IgD-negative memory B cell (primary cell): ENCODE measurements at regions not wholly inside any gene's neighbourhood (a gene's known extent, or its start where the extent isn't known, plus 50 kb on each side); places are given as distances from the start of the nearest gene placed in this dataset.
"Not testable (repeated sequence)": the region's sequence is repeated elsewhere in the genome, so short reads cannot be mapped to it uniquely, and the experiment has no call there.

Experiments used
- H3K27ac Mint-ChIP-seq, 3 donors: one replicate each; pipeline ENCODE4 v1.8.0; 2020 to 2022; ENCODE audit warnings: mild to moderate bottlenecking in 3 of 3, mixed read lengths in 3 of 3, moderate library complexity in 1 of 3
- H3K27me3 Mint-ChIP-seq: one replicate; pipeline ENCODE4 v1.8.0; 2021; ENCODE audit warnings: mixed read lengths
- H3K36me3 Mint-ChIP-seq: one replicate; pipeline ENCODE4 v1.8.0; 2020; ENCODE audit warnings: mild to moderate bottlenecking, mixed read lengths
- H3K4me1 Mint-ChIP-seq, 3 donors: one replicate each; pipeline ENCODE4 v1.8.0; 2020 to 2022; ENCODE audit warnings: mixed read lengths in 3 of 3, mild to moderate bottlenecking in 1 of 3
- H3K4me3 Mint-ChIP-seq, 4 donors: one replicate each; pipeline ENCODE4 v1.8.0; 2020 to 2022; ENCODE audit warnings: mild to moderate bottlenecking in 4 of 4, mixed read lengths in 4 of 4, moderate library complexity in 3 of 4
- H3K9me3 Mint-ChIP-seq, 3 donors: one replicate each; pipeline ENCODE4 v1.8.0; 2020 to 2021; ENCODE audit warnings: mixed read lengths in 3 of 3, mild to moderate bottlenecking in 1 of 3

DNA sequence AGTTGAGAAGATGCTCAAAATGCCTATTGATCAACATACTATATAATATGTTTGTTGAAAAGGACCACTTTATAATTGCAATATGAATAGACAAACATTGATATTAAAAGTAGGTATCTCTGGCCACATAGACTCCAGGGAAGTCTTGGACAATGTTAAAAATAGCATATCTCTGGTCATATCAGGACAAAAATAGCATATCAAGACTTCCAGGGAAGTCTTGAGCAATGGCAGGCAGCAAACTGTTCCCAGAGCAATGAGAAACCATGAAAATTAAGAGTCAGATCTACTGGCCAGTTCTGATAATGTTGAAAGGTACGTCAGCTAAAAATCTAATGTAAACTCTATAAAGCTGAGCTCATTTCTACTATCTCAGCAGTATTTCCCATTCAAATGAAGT lies 1130.3 kb upstream of the CITED2 start:
- H3K9me3 Mint-ChIP-seq = no peaks in the 10 kb centered on the region
- H3K4me3 Mint-ChIP-seq = no peak overlapping the region
- no peaks in the 10 kb centered on the region for H3K36me3 Mint-ChIP-seq
- no peaks in the 10 kb centered on the region for H3K27me3 Mint-ChIP-seq
- H3K27ac Mint-ChIP-seq = no peak overlapping the region
- H3K4me1 Mint-ChIP-seq = no peaks in the 10 kb centered on the region

DNA sequence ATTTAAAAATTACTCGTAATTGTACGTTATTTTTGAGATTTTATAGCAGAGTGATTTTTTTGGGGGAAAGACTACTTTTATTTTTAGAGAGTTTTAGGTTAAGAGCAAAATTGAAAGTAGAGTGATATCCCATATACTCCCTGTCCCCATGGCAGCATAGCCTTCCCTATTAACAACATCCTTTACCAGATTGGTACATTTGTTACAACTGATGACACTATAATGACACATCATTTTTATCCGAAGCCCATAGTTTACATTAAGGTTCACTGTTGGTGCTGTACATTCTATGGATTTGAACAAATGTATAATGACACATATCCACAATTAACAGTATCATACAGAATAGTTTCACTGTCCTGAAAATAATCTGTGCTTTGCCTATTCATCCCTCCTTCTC lies 1126.4 kb upstream of the CITED2 start:
- Mint-ChIP-seq H3K9me3 (no peaks in the 10 kb centered on the region), H3K4me1 (no peaks in the 10 kb centered on the region), H3K4me3 (no peak overlapping the region), H3K27me3 (no peaks in the 10 kb centered on the region), H3K36me3 (no peaks in the 10 kb centered on the region), H3K27ac (no peak overlapping the region)

DNA sequence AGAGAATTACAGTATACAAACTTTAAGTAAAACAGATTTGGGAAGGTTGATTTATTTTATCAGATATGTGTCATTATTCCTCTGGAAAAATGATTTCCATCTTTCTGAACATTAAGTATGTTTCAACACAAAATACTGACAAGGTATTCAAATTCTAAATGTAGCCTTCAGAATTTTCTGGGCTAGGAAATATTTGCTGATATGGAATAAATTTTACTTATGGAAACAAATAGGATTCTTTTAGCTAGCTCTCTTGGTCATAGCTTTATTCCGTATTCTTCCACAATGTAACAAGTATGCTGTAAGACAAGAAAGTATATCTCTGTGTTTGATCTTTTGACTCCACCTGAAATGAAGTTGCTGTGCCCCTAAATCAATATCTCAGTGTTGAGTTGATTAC lies 1125.2 kb upstream of the CITED2 start:
- Mint-ChIP-seq H3K36me3 (no peaks in the 10 kb centered on the region), H3K4me1 (no peaks in the 10 kb centered on the region), H3K27me3 (peaks cover 1% of the 10 kb centered on the region), H3K4me3 (no peak overlapping the region), H3K9me3 (peaks cover 0 to under 1% (median 0%) of the 10 kb centered on the region in 3 donors), H3K27ac (no peak overlapping the region)

DNA sequence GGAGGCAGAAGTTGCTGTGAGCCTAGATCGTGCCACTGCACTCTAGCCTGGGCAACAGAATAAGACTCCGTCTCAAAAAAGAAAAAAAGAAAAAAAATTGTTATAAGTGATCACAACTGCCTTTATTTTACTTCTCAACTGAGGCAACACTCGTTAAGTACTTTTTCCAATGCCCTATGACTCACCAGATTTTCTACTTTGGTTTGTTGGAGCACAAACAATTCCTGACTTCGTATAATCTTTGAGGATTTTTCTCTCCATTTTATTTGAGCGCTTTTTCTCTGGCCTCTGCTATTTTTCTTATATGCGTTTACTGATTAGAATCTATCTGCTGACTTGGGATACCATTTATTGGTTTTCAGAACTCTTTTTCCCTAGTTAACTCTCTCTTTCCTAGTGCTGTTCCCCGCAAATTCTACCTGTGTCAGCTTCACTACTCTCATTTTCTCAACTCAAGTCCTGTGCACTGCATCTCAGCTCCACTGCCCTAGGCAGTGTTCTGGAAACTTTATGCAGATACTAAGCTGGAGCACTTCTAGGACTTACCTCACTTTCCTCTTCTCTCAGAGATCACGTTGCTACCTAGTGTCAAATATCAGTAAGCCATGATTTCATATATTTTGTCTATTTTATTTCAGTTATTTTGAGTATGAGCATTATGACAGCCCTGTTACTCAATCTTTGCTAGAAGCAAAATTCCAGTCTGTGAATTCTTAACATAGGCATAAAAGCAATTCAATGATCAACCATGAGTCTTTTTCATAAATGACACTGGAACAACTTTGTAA lies 1120.1 kb upstream of the CITED2 start:
- Mint-ChIP-seq H3K27ac (no peak overlapping the region), H3K36me3 (no peaks in the 10 kb centered on the region), H3K27me3 (peaks cover 2% of the 10 kb centered on the region), H3K4me3 (no peak overlapping the region), H3K9me3 (peaks cover 0 to 3% (median 0%) of the 10 kb centered on the region in 3 donors), H3K4me1 (no peaks in the 10 kb centered on the region)

DNA sequence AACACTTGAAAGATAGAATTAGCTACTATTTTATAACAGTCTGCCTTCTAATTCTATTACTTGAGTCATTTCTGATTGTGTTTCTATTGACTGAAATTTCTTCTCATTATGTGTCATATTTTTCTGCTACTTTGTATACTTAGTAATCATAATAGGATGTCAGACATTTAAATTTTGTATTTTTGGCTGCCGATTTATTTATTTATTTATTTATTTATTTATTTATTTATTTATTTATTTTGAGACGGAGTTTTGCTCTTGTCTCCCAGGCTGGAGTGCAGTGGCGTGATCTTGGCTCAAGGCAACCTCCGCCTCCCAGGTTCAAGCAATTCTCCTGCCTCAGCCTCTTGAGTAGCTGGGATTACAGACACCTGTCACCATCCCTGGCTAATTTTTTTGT lies 1119.0 kb upstream of the CITED2 start:
- not testable (repeated sequence) for H3K27ac Mint-ChIP-seq, H3K9me3 Mint-ChIP-seq, H3K36me3 Mint-ChIP-seq, H3K27me3 Mint-ChIP-seq, H3K4me3 Mint-ChIP-seq, H3K4me1 Mint-ChIP-seq

DNA sequence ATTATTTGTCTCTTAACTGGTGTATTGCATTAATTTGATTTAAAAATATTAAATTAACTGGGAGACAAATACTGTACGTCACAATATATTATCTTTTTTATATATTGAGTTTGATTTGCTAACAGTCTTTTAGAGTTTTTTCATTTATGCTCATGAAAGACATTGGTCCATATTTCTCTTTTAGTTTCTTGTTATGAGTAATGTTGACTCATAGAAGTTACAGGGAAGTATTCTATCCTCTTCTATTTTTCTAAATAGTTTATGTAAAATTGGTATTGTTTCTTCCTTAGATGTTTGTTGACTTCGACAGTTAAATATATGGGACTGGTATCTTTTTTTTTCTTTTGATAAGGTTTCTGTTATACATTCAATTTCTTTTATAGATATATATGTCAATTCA lies 1115.6 kb upstream of the CITED2 start:
- H3K36me3 Mint-ChIP-seq = no peaks in the 10 kb centered on the region
- no peak overlapping the region for H3K4me3 Mint-ChIP-seq
- H3K4me1 Mint-ChIP-seq = no peaks in the 10 kb centered on the region
- H3K27me3 Mint-ChIP-seq = peaks cover 2% of the 10 kb centered on the region
- no peak overlapping the region for H3K27ac Mint-ChIP-seq
- peaks cover 0 to 6% (median 0%) of the 10 kb centered on the region in 3 donors for H3K9me3 Mint-ChIP-seq

DNA sequence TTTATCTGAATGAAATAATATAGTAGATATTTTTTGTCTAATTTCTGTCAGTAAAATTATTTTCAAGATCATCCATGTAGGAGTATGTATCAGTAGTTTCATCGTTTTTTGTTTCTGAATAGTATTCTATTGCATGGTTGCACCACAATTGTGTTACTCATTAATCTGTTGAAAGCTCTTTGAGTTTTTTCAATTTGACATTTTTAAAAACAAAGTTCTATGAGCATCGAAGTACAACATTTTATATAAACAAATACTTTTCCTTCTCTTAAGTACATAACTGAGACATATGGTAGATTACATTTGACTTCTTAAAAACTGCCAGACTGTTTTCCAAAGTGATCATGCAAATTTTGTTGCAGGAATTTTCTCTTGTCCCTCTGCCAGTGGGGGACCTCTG lies 1113.1 kb upstream of the CITED2 start:
- H3K9me3 Mint-ChIP-seq = peaks cover 0 to 3% (median 0%) of the 10 kb centered on the region in 3 donors
- no peak overlapping the region for H3K27ac Mint-ChIP-seq
- no peaks in the 10 kb centered on the region for H3K4me1 Mint-ChIP-seq
- H3K27me3 Mint-ChIP-seq = no peaks in the 10 kb centered on the region
- no peaks in the 10 kb centered on the region for H3K36me3 Mint-ChIP-seq
- H3K4me3 Mint-ChIP-seq = no peak overlapping the region

DNA sequence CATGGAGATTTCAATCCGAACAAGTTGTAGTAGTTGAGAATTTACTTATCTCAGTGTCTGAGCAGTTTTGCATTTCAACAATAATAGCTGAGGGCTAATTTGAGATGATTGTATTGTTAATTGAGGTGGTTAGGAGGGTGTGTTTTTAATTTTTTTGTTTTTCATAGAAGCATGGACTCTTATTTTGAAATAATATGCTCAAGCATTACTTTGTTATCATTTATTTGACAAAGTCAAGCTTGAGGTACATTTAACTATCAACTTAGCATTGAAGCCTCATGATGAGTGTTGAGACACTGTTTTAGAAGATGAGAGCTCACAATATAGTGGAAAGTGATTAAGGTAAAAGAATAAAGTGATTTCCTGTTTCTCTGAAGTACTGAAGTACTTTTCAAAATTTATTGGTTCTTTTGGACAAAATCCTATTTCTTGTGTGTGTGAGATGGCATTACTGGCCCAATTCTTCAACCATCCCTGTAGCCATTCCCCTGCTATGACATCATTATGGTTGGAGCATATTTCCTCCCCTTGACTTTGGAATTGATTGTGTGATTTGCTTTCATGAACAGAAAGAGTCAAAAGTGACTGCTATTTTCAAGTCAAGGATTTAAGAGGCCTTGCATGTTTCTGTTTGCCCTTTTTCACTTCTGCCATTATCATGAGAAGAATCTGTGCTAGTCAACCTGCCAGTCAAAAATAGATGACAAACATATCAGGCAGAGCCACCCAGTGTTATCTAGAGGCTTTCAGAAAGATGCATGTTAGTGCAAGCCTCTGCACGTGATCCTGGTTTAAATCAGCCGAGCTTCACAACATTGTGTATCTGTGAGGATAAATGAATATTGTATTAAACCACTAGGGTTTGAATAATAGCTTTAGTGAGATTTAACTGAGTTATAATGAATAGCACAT lies 1112.3 kb upstream of the CITED2 start:
- Mint-ChIP-seq H3K36me3 (no peaks in the 10 kb centered on the region), H3K4me3 (no peak overlapping the region), H3K27ac (no peak overlapping the region), H3K4me1 (no peaks in the 10 kb centered on the region), H3K9me3 (peaks cover 0 to 3% (median 0%) of the 10 kb centered on the region in 3 donors), H3K27me3 (no peaks in the 10 kb centered on the region)

DNA sequence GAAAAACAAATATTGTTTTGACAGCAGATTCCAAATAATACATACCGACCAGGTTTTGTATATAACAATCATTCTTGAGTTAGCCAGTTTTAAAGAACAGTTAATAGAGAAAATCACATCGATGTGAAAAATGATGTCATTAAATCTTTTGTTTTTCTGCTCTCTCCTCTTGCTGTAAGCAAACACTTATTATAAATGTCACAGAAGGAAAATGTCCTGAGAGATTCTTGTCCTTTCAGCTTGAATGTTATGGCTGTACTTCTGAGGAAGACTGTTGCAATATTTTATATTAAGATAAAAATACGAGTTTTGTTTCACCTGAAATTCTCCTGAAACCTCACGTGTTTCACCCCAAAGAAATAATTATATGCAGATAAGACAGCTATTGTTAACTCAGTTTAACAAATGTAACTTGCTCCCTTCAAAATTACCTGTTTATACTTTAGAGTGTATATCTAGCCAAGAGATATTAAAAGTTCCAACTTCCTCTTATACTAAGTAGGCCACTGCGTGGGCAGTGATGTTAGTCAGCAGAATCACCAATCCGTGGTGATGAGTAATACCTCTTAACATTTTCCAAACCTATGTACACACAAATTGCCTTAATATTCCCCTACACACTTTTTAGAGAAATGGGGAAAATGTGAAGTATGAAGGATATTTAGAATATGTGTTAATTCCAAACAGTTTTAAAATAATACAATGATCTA lies 1111.4 kb upstream of the CITED2 start:
- Mint-ChIP-seq H3K9me3 (peaks cover 0 to 3% (median 0%) of the 10 kb centered on the region in 3 donors), H3K4me3 (no peak overlapping the region), H3K4me1 (no peaks in the 10 kb centered on the region), H3K27me3 (no peaks in the 10 kb centered on the region), H3K36me3 (no peaks in the 10 kb centered on the region), H3K27ac (no peak overlapping the region)

DNA sequence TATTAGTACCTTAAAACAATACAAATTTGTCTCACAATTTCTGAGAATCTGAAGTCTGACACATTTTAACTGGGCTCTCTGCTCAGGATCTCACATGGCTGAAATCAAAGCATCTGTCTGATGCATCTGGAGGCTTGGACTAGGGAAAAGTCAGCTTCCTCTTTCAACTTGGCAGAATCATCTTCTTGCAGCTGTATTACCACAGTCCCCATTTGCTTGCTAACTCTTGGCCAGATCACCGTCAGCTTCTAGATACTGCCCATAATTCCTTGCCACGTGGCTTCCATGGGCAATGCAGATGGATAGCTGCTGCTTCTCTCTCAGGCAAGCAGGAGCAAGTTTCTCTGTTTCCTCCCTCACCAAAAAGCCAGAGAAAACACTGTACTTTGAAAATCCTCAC lies 1106.4 kb upstream of the CITED2 start:
- Mint-ChIP-seq H3K9me3 (no peaks in the 10 kb centered on the region), H3K4me1 (no peaks in the 10 kb centered on the region), H3K27me3 (no peaks in the 10 kb centered on the region), H3K36me3 (no peaks in the 10 kb centered on the region), H3K4me3 (no peak overlapping the region), H3K27ac (no peak overlapping the region)

DNA sequence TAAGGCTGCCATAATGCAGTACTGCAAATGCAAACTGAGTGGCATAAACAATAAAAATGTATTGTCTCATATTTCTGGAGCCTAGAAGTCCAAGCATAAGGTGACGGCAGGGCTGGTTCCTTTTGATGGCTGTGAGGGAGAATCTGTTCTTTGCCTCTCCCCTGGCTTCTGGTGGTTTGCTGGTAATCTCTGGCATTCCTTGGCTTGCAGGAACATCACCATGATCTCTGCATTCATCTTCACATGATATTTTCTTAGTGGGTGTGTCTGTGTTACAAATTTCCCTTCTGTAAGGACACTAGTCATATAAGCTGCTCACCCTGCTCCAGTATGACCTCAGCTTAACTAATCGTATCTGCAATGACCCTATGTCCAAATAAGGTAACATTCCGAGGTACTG lies 1104.2 kb upstream of the CITED2 start:
- H3K27me3 Mint-ChIP-seq = no peaks in the 10 kb centered on the region
- H3K9me3 Mint-ChIP-seq = no peaks in the 10 kb centered on the region
- H3K27ac Mint-ChIP-seq = no peak overlapping the region
- H3K4me3 Mint-ChIP-seq = no peak overlapping the region
- H3K36me3 Mint-ChIP-seq = no peaks in the 10 kb centered on the region
- no peaks in the 10 kb centered on the region for H3K4me1 Mint-ChIP-seq

DNA sequence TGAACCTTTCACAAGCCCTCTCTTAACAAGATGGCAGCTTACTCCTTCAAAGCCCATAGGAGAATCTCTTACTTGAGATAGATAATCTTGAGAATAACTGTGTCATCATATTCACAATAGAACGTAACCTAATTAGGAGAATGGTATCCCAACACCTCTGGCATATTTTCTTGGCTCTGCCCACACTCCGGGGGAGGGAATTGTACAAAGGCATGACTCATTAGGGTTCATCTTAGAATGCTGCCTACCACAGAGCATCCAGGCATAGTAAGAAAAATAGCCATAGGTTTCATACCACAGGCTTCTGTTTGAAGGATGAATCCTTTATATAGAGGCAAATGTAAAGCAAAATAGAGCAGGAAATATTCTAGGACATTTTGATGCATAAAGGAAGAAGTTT lies 1100.6 kb upstream of the CITED2 start:
- Mint-ChIP-seq H3K36me3 (no peaks in the 10 kb centered on the region), H3K4me1 (no peaks in the 10 kb centered on the region), H3K27ac (no peak overlapping the region)

DNA sequence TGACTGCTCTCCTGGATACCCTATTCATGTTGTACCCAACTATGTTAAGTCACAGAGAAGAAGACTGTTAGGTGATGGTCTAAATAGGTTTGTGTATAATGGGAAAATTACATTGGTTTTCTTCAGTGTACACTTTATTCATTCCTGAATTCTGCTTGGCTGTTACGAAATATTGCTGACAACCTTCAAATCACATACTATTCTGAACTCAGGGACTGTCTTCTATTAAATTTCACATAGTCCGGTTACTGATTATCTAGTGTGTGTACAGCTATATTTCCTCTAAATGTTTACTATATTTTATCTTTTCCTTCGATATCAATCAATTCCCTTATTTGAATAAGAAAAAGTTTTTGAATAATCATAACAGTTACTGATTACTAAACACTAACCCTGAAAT lies 1090.3 kb upstream of the CITED2 start:
- peaks cover 0 to 8% (median 3%) of the 10 kb centered on the region in 3 donors for H3K9me3 Mint-ChIP-seq
- H3K27ac Mint-ChIP-seq = no peak overlapping the region
- no peaks in the 10 kb centered on the region for H3K4me1 Mint-ChIP-seq
- H3K36me3 Mint-ChIP-seq = no peaks in the 10 kb centered on the region
- H3K4me3 Mint-ChIP-seq = no peak overlapping the region
- H3K27me3 Mint-ChIP-seq = no peaks in the 10 kb centered on the region

More for the DNA sequence above, 1100.6 kb upstream of the CITED2 start:
- Mint-ChIP-seq H3K27me3 (no peaks in the 10 kb centered on the region), H3K9me3 (no peaks in the 10 kb centered on the region), H3K4me3 (no peak overlapping the region)

DNA sequence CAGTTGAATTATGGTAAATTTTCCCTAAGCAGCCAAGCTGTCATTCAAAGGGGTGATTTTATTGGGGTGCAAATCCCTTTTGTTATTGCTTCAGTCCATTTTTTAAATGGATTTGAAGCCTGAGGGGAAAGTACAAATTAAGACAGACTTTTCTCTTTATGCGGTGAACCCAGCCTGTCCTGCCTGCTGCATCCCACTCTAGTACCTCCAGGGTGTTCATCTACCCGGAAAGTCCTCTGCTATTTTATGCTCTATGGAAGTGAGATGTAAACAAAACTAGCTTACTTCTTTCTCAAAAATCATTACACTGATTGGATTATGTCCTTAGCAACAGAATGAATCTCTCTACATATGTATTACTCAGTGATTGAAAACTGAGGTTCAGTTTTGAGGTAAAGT lies 1088.9 kb upstream of the CITED2 start:
- no peak overlapping the region for H3K4me3 Mint-ChIP-seq
- H3K36me3 Mint-ChIP-seq = no peaks in the 10 kb centered on the region

More for the DNA sequence above, 1088.9 kb upstream of the CITED2 start:
- Mint-ChIP-seq H3K9me3 (peaks cover 0 to 8% (median 3%) of the 10 kb centered on the region in 3 donors), H3K27me3 (no peaks in the 10 kb centered on the region), H3K4me1 (no peaks in the 10 kb centered on the region), H3K27ac (no peak overlapping the region)
